Activated CD4-positive, alpha-beta T cell treated with anti-CD3 and anti-CD28 coated beads for 36 hours (primary cell): ENCODE measurements at regions not wholly inside any gene's neighbourhood (a gene's known extent, or its start where the extent isn't known, plus 50 kb on each side); places are given as distances from the start of the nearest gene placed in this dataset.
"Not testable (repeated sequence)": the region's sequence is repeated elsewhere in the genome, so short reads cannot be mapped to it uniquely, and the experiment has no call there.

Source experiments
- ATAC-seq: fragments of 200-7000 bp; cut with Tn5 transposase; one replicate; pipeline ENCODE4 v1.10.0; 2021; ENCODE audit warnings: mild to moderate bottlenecking, moderate library complexity
- CTCF ChIA-PET: fragments of 350-600 bp; sonication (Branson Sonifier 250); formaldehyde crosslinking; loops from one replicate; lab custom pipeline; 2021; ENCODE audit warnings: antibody characterized with exemption; lab: Charles Lee
- POLR2A ChIA-PET: fragments of 350-600 bp; sonication (Branson Sonifier 250); formaldehyde crosslinking; loops from one replicate; lab custom pipeline; 2021; ENCODE audit warnings: antibody characterized with exemption, inconsistent platforms; lab: Charles Lee
- DNase-seq: peaks from one replicate; pipeline ENCODE4 v3.0.0-alpha.2; 2020
- H3K27ac Mint-ChIP-seq: one replicate; pipeline ENCODE4 v1.8.0; 2021; ENCODE audit warnings: mixed read lengths
- H3K27me3 Mint-ChIP-seq: one replicate; pipeline ENCODE4 v1.8.0; 2021; ENCODE audit warnings: mixed read lengths
- H3K36me3 Mint-ChIP-seq: one replicate; pipeline ENCODE4 v1.8.0; 2021; ENCODE audit warnings: low read depth, mixed read lengths
- H3K4me1 Mint-ChIP-seq: one replicate; pipeline ENCODE4 v1.8.0; 2021; ENCODE audit warnings: mixed read lengths
- H3K4me3 Mint-ChIP-seq: one replicate; pipeline ENCODE4 v1.8.0; 2021; ENCODE audit warnings: mild to moderate bottlenecking, moderate library complexity, mixed read lengths
- H3K9me3 Mint-ChIP-seq: one replicate; pipeline ENCODE4 v1.8.0; 2021; ENCODE audit warnings: low read depth, mixed read lengths
- intact Hi-C, 2 experiments: fragments of 100-400 bp; cut with DNase I in 1 of 2; cut with micrococcal nuclease in 1 of 2; formaldehyde crosslinking; loops; one replicate each; pipeline versions ENCODE4 v1.14.2 to v1.15.1; 2022 to 2024; cut with DNase I, micrococcal nuclease

DNA sequence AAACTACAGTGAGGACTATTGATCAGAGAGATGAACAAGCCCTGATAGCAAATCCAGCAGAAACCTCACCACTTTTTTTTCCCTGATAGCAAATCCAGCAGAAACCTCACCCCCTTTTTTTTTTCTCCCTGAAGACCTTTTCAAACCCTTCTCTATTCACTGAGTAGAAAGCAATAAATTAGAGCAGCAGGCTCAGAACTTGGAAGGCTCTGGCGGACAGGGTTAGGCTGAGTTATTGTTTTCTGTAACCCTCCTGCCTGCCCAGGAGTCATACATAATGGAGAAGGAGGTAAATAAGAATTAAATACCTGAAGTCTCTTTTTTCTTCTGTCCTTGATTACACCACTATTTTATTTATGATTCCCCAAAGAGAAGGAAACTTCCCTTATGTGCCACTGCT, 136.3 kb upstream of the SNX2 start:
- H3K4me3 Mint-ChIP-seq = no peak overlapping the region
- CTCF ChIA-PET = no interaction called here
- ATAC-seq = no peak

DNA sequence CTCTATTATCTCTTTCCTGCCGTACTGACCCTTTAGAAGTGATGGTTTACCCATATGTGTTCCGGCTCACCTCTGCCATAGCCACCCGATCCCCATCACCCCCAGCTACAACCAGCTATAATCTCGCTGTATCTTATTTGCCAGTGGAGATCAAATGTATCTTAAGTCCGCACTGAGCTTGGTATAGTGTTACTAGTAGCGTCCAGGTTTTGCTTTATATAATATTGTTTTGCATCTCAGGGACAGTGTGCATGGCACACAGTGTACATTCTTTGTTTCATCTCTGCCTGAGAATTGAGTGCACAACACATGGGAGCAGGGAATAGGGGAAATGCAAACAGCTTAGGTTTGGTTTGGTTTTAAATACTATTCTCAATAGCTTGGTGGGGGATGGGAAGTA, 135.8 kb upstream of the SNX2 start:
- DNase-seq (no peak), ATAC-seq (no peak)
- ChIA-PET POLR2A (no interaction called here), CTCF (no interaction called here)
- Mint-ChIP-seq H3K4me1 (no peaks in the 10 kb centered on the region), H3K9me3 (no peaks in the 10 kb centered on the region), H3K27me3 (peaks cover 6% of the 10 kb centered on the region), H3K27ac (no peak overlapping the region), H3K4me3 (no peak overlapping the region), H3K36me3 (no peaks in the 10 kb centered on the region)
- intact Hi-C loops = no loop called here

More for the DNA sequence above, 136.3 kb upstream of the SNX2 start:
- POLR2A ChIA-PET = no interaction called here
- Mint-ChIP-seq H3K4me1 (no peaks in the 10 kb centered on the region), H3K36me3 (no peaks in the 10 kb centered on the region), H3K27me3 (peaks cover 6% of the 10 kb centered on the region), H3K27ac (no peak overlapping the region), H3K9me3 (no peaks in the 10 kb centered on the region)
- DNase-seq = no peak
- intact Hi-C loops = no loop called here

DNA sequence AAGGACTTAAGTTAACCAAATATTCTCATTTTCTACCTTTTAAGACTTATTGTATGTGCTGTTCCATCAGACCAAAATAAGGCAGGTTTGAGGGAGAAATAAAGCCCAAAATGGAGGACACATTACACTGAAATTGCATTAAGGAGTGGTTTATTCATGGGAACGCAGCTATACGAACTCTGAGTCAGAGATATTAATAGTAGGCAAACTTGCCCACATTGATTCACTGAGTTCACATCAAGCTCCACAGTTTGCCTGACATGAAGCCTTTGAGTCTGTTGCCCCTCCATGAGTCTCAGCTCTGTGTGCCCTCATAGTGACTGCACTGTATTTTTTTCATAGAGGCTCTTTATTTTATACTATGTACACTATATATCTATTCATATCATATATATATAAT, 135.0 kb upstream of the SNX2 start:
- POLR2A ChIA-PET = no interaction called here
- Mint-ChIP-seq H3K27me3 (peaks cover 6% of the 10 kb centered on the region), H3K36me3 (no peaks in the 10 kb centered on the region), H3K4me1 (no peaks in the 10 kb centered on the region), H3K9me3 (no peaks in the 10 kb centered on the region), H3K27ac (no peak overlapping the region), H3K4me3 (no peak overlapping the region)
- DNase-seq (no peak), ATAC-seq (no peak)
- CTCF ChIA-PET = interaction anchor here (0.9 kb wide), 1 partner anchor 31 kb away, joined by 3 read pairs; no protein-coding TSS in a partner anchor
- intact Hi-C loops = no loop called here

DNA sequence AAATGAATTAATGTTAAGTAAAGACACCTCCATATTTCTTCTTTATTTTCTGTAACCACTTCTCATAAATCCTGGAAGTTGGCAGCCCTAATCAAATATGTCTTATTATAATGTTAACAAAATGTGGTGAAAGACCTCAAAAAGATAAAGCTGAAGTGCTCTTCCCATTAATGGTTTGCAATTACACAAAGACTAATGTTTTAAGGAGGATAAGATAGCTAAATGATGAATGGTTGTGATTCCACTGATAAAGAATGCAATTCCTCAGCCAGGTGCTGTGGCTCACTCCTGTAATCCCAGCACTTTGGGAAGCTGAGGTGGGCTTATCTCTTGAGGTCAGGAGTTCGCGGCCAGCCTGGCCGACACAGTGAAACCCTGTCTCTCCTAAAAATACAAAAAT, 125.8 kb upstream of the SNX2 start:
- no peak overlapping the region for H3K27ac Mint-ChIP-seq
- no peaks in the 10 kb centered on the region for H3K27me3 Mint-ChIP-seq
- no peaks in the 10 kb centered on the region for H3K9me3 Mint-ChIP-seq
- intact Hi-C loops = no loop called here
- DNase-seq = no peak
- no peaks in the 10 kb centered on the region for H3K4me1 Mint-ChIP-seq
- ATAC-seq = no peak
- H3K36me3 Mint-ChIP-seq = no peaks in the 10 kb centered on the region
- H3K4me3 Mint-ChIP-seq = no peak overlapping the region
- CTCF ChIA-PET = no interaction called here
- POLR2A ChIA-PET = no interaction called here

DNA sequence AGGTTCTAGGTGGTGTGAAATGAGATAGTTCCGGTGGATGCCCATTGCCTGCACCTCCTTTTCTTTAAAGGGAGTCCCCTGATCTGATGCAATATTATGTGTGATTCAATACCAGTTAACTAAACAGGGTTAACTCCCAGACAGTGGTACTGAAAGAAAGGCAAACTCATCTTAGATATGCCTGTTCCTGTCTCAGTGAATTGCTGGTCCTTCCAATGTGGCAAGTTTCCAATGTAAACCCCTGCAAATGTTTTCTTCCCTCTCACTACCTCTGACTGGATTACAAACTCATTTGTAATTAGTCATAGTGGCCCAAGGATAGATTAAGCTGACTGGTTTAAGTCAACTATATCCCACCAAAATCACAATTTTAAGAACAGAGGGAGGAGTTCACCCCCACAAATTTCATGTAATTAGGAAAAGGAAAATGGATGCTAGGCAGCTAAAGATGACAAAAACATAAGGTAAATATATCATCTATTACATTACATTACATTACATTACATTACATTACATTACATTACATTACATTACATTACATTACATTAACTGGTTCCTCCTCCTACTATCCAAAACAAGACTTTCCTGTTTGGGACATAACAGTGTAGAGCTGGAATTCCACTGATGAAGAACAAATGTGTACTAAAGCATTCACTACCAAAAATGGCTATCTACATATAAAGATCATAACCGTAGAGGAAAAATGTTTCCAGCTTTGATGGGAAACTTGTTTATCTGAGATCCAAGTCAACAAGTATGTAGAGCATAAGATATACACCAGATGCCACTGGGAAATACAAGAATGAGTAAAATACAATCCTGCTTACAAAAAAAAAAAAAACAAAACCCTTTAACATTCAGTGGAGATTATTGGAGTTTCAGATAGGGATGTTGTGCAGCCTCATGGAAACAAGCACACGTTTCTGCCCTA, 121.5 kb upstream of the SNX2 start:
- CTCF ChIA-PET = interaction anchor here (0.7 kb wide), 1 partner anchor 481 kb away, joined by 4 read pairs; no protein-coding TSS in a partner anchor
- Mint-ChIP-seq H3K36me3 (no peaks in the 10 kb centered on the region), H3K4me1 (no peaks in the 10 kb centered on the region), H3K27ac (no peak overlapping the region), H3K27me3 (peaks cover 3% of the 10 kb centered on the region), H3K9me3 (no peaks in the 10 kb centered on the region), H3K4me3 (no peak overlapping the region)
- intact Hi-C loops = no loop called here
- ATAC-seq (no peak), DNase-seq (no peak)
- POLR2A ChIA-PET = no interaction called here

DNA sequence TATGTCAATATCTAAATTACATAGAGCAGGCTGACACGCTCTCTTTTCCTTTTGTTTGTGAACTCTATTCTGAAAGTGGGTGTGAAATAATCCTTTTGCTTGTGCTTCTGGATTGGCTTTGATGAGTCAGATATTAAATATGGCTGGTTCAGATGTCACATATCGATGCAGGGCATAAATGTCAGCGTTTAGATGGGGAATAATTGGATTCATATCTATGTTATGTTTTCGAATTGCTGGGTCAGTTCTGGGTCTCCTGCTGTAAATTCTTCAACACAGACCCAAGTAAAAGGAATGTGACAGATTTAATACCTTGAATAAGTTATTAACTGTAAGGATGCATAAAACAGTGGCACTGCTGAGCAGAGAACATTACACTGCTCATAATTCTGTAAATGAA, 118.7 kb upstream of the SNX2 start:
- intact Hi-C loops = no loop called here
- H3K27ac Mint-ChIP-seq = no peak overlapping the region
- H3K36me3 Mint-ChIP-seq = no peaks in the 10 kb centered on the region
- ChIA-PET CTCF (no interaction called here), POLR2A (no interaction called here)
- H3K4me1 Mint-ChIP-seq = no peaks in the 10 kb centered on the region
- no peak for ATAC-seq
- no peak overlapping the region for H3K4me3 Mint-ChIP-seq
- DNase-seq = no peak
- no peaks in the 10 kb centered on the region for H3K9me3 Mint-ChIP-seq
- H3K27me3 Mint-ChIP-seq = peaks cover 3% of the 10 kb centered on the region

DNA sequence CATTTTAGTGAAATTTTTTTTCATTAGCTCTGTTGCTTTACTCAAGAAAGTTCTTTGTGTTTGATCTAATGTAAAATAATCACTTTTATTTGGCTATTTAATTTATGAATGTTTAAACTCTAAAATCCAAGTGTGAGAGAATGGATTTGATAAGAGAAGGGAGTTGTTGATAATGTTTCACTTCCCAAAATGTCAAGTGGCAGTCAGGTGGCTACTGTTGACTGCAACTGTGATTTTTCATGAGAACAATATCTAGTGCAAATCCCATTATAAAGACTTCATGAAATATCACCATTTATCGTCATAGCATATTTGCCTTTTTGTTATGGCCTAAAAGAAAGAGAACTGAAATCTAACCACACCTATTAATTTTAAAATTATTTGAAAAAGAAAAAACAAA, 118.3 kb upstream of the SNX2 start:
- Mint-ChIP-seq H3K36me3 (no peaks in the 10 kb centered on the region), H3K9me3 (no peaks in the 10 kb centered on the region), H3K4me3 (no peak overlapping the region), H3K27me3 (peaks cover 4% of the 10 kb centered on the region), H3K27ac (no peak overlapping the region), H3K4me1 (no peaks in the 10 kb centered on the region)
- no peak for ATAC-seq
- ChIA-PET CTCF (no interaction called here), POLR2A (no interaction called here)
- intact Hi-C loops = no loop called here
- no peak for DNase-seq

DNA sequence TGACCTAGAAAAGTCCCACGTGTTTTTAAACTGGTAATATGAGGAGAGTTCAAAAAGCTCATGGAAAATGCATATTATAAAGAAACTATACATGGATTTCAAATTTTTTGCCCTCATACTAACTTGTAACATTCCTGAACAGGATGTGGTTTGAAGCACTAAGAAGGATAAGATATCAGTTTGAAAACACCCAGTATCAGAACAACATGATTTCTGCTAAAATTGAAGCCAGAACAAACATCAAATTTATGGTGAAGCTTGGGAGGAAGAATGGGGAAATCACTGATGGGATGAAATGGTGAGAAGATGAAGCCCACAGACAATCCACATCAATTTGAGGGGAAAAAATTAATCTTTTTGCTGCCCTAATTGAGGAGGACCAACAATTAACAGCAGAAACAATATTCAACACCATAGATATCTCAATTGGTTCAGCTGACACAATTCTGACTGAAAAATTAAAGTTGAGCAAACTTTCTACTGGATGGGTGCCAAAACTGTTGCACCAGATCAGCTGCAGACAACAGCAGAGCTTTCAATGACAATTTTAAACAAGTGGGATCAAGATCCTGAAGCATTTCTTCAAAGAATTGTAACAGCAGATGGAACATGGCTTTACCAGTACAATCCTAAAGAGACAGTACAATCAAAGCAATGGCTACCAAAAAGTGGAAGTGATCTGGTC, 113.2 kb upstream of the SNX2 start:
- ChIA-PET POLR2A (no interaction called here), CTCF (no interaction called here)
- Mint-ChIP-seq H3K27me3 (peaks cover 4% of the 10 kb centered on the region), H3K4me3 (no peak overlapping the region), H3K36me3 (no peaks in the 10 kb centered on the region), H3K27ac (no peak overlapping the region), H3K4me1 (no peaks in the 10 kb centered on the region), H3K9me3 (peaks cover 4% of the 10 kb centered on the region)
- intact Hi-C loops = no loop called here
- ATAC-seq (no peak), DNase-seq (no peak)

DNA sequence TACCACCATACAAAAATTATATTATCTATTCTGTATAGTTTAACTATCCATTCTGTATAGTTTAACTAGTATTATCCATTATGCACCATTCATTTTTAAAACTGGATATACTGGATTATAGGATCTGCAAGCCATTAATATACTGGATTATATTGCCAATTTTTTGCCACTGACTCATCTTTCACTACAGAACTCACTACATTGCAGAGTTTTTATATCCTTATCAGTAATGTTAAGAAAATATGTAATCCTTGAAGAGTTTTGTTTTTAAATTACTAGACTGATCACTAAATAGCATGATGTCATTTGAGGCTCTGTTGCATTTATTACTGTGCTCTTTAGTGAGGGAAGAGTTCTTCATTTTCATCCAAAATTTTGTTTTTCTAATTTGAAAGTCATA, 109.8 kb upstream of the SNX2 start:
- H3K36me3 Mint-ChIP-seq = no peaks in the 10 kb centered on the region
- POLR2A ChIA-PET = no interaction called here
- no peak overlapping the region for H3K4me3 Mint-ChIP-seq
- no peak overlapping the region for H3K27ac Mint-ChIP-seq
- H3K9me3 Mint-ChIP-seq = peaks cover 4% of the 10 kb centered on the region
- peaks cover 4% of the 10 kb centered on the region for H3K27me3 Mint-ChIP-seq
- CTCF ChIA-PET = no interaction called here
- H3K4me1 Mint-ChIP-seq = no peaks in the 10 kb centered on the region
- no peak for ATAC-seq
- no peak for DNase-seq
- intact Hi-C loops = no loop called here

DNA sequence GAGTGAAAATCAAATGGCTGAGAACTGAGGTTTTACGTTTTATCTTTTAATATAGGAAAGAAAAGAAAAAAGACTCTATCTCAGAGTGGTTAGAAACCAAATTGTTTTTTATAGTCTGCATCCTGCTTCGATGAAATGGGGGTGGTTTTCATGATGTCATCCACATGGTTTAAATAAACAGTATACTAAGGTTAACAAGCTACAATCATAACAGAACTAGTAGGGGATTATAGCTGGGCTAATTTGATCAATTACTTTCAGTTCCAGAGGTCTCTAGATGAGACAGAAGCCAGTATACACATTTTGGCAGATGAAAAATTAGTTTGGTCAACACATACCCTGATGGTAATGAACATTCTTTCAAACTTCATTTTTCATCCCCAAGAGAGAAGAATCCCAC, 106.3 kb upstream of the SNX2 start:
- intact Hi-C loops = no loop called here
- ATAC-seq = no peak
- peaks cover 2% of the 10 kb centered on the region for H3K27me3 Mint-ChIP-seq

DNA sequence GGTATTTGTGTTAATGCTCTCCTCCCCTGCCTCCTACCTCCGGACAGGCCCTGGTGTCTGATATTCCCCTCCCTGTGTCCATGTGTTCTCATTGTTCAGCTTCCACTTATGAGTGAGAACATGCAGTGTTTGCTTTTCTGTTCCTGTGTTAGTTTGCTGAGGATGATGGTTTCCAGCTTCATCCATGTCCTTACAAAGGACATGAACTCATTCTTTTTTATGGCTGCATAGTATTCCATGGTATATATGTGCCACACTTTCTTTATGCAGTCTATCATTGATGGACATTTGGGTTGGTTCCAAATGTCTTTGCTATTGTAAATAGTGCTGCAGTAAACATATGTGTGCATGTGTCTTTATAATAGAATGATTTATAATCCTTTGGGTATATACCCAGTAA, 105.2 kb upstream of the SNX2 start:
- intact Hi-C loops, ATAC-seq, H3K4me1 Mint-ChIP-seq, H3K27me3 Mint-ChIP-seq, H3K4me3 Mint-ChIP-seq, CTCF ChIA-PET, DNase-seq, H3K27ac Mint-ChIP-seq, H3K36me3 Mint-ChIP-seq, POLR2A ChIA-PET, H3K9me3 Mint-ChIP-seq: not testable (repeated sequence)

More for the DNA sequence above, 106.3 kb upstream of the SNX2 start:
- POLR2A ChIA-PET = no interaction called here
- Mint-ChIP-seq H3K36me3 (no peaks in the 10 kb centered on the region), H3K27ac (no peak overlapping the region), H3K9me3 (no peaks in the 10 kb centered on the region), H3K4me3 (no peak overlapping the region), H3K4me1 (no peaks in the 10 kb centered on the region)
- DNase-seq = no peak
- CTCF ChIA-PET = no interaction called here

DNA sequence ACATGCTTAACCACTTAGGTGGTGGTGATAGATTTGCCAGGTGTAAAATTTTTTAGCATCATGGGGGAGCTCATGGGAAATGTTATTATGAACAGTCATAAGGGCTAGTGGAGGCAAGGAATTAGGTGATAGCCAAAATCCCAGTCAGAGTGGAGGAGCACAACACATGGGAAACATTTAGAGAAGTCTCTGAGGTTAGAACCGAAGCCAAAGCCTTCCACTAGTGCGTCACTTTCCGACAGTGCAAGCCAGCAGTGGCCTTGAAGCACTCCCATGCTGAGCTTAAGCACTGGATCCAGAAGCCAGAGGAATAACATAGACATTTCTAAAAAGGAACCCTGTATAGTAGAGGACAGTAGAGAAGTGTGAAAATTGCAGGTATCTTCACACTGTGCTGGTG, 101.5 kb upstream of the SNX2 start:
- no peak for DNase-seq
- H3K9me3 Mint-ChIP-seq = no peaks in the 10 kb centered on the region
- H3K27me3 Mint-ChIP-seq = peaks cover 5% of the 10 kb centered on the region
- ChIA-PET POLR2A (no interaction called here), CTCF (no interaction called here)
- no peaks in the 10 kb centered on the region for H3K36me3 Mint-ChIP-seq
- no peak overlapping the region for H3K27ac Mint-ChIP-seq
- intact Hi-C loops = no loop called here
- ATAC-seq = no peak
- H3K4me1 Mint-ChIP-seq = no peaks in the 10 kb centered on the region
- no peak overlapping the region for H3K4me3 Mint-ChIP-seq
